HG02970 (cell line): ENCODE measurements at regions not wholly inside any gene's neighbourhood (a gene's known extent, or its start where the extent isn't known, plus 50 kb on each side); places are given as distances from the start of the nearest gene placed in this dataset.

Experiments used
- ATAC-seq: cut with Tn5 transposase; IDR thresholded peaks from one replicate; pipeline ENCODE4 v1.9.1; 2021; ENCODE audit warnings: mild to moderate bottlenecking, moderate library complexity, moderate number of reproducible peaks; ENCODE audit not compliant: unreplicated experiment, low FRiP score

GRCh38 chr9:129337336-129338140, 159.5 kb upstream of the IER5L start:
- no peak for ATAC-seq

GRCh38 chr9:129336601-129337331, 158.7 kb upstream of the IER5L start:
- ATAC-seq: no peak

GRCh38 chr9:129336130-129336528, 158.1 kb upstream of the IER5L start:
- ATAC-seq: no peak

DNA sequence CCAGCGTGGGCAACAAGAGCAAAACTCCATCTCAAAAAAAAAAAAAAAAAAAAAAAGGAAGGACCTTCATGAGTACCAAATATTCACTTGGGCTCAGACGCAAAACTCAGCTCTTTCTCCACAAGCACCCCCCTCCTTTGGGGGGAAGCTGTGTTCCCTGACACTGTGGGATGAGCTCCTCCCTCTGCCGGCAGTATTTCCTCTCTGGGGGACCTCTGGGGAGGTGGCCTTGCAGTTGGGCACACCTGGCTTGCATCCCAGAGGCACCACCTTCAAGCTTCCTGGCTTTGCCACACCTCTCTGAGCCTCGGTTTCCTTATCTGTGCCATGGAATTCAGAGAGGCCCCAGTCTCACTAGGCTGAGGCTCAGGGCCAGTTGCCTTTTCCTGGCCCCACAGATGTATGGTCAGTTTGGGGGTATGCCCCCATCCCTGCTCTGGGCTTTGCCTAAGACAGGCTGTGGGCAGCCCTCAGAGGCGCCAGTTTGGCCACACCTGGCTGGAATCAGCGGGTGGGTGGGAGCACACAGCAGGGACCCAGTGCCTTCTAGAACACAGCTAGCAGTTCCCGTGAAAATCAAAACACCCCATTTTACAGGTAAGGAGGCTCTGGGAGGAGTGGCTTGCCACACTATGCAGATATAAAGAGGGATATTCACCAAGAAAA, 157.5 kb upstream of the IER5L start:
- no peak for ATAC-seq

DNA sequence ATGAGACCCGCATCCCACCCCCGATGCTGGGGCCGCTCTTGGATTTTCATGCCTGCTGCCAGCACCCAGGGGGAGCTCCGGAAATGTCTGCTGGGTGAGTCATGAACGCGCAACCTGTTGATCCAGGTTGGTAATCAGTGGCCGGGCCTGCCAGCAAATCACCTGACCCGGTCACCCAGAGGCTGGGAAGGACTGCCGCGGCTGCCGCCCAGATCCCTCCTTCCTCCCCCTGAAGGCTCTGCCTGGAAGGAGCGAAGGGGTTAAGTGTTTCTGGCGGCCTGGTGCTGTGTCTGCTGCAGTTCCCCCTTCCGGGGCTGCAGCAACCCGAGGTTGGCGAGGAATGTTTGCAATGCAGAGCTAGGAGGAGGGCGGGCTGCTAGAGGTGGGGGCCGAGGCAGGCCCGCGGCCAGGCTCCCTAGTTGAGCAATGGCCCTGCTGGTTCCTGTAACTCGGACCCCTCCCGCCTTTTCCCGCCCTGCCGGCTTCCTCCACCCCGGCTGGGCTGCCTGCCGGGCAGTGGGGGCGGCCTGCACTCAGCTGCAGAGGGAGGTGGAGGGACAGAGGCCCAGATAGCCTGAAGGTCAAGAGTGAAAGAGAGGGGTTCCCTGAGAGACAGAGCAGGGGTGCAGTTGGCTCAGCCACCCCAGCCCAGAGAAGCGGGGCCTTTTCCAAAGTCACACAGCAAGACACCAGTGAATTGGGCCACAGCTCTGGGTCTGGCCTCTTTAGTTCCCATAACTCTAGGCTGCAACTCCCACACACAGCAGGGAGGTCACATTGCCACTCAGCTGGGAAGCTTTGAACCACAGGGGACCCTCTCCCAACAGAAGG, 156.3 kb upstream of the IER5L start:
- ATAC-seq: no peak

- no peak for ATAC-seq
Observed at GRCh38 chr9:129333617-129334104, 155.6 kb upstream of the IER5L start.

- no peak for ATAC-seq
Observed at GRCh38 chr9:129332581-129332980, 154.5 kb upstream of the IER5L start.

DNA sequence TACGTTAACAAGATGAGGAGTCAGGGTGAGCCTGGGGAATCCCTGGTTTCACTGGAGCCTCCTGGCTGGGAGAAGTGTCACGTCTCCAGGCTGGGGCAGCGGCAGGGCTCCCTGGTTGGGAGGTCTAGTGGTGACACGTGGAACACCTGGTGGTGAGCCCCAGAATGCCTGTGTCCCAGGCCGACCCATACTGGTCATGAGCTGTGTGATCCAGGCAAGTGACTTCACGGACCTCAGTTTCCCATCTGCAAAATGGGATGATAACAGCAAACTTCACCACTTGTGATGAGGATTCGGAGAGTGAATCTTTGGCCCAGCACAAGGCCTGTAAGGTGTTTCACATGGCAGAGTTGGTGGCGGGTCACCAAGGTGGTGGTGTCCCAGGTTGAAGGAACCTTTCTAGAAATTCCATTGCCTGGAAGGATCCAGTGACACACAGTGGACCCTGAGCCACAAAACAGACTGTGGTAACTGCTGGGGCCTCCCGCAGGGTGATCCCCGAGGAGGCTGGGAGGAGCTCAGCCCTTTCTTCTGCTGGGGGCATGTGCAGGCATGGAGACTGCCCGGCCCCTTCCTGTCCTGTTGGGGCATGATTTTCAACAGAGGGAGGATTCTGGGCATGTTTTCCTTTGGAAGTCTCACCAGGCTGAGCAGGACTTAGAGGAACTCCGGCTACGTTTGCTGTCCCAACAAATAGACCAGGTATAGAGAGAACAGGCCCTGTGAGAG, 153.9 kb upstream of the IER5L start:
- no peak for ATAC-seq

GRCh38 chr9:129331493-129331765, 153.4 kb upstream of the IER5L start:
- ATAC-seq: no peak

- ATAC-seq: no peak
Observed at GRCh38 chr9:129330711-129331492, 152.8 kb upstream of the IER5L start.

- ATAC-seq: no peak
Observed at GRCh38 chr9:129328355-129329042, 150.4 kb upstream of the IER5L start.

GRCh38 chr9:129327552-129328328, 149.7 kb upstream of the IER5L start:
- ATAC-seq: no peak

GRCh38 chr9:129326061-129327005, 148.3 kb upstream of the IER5L start:
- no peak for ATAC-seq

DNA sequence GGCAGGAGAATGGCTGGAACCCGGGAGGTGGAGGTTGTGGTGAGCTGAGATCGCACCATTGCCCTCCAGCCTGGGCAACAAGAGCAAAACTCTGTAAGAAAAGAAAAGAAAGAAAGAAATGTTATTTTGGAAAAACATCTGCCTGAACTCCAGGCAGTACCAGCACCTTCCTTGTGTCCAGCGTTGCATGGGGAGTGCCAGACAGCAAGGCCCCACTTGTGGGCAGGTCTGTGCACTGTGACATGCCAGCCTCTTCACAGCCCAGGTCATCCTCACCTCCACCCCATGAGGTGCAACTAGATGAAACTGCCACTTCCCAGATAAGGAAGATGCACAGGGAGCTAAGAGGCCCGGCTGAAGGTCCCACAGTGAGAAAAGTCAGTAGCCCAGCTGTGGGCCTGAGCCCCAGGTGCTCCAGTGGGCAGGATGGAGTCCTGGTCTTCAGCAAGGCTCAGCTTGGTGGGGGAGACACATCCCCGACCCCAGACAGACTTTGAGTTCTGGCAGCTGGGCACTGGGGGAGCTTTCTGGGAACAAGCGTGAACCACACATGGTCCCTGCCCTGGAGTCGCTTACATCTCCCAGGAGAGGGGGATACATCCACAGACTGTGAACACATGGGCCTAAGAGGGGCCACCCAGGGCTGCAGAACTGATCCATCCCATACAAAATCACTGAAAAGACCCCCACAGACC, 146.9 kb upstream of the IER5L start:
- no peak for ATAC-seq

DNA sequence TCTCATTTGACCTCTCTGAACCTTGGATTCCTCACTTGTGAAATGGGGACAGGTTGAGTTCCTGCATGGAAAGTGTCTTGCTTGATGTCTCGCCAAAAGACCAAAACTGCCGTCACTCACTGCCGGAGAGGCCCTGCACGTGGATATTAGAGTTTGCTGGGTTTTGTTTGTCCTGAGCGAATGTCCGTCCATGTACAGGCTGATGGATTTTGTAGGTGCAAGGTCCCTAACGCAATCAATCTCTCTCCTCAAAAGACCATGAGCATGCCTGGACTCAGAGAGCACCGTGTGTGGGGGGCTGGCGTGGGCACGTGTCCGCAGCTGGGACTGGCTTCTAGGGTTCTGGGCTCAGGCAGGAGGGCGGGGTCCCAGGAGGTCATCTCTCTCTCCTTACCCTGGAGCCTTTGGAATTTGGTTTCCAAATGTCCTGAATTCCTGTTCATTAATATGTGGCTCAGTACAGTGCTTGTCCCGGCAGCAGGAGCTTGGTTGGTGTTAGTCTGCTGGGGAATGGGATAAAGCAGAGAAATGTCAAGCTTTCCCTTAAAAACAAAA, 146.0 kb upstream of the IER5L start:
- ATAC-seq: no peak
